HepG2 (cell line): ENCODE measurements at regions not wholly inside any gene's neighbourhood (a gene's known extent, or its start where the extent isn't known, plus 50 kb on each side); places are given as distances from the start of the nearest gene placed in this dataset.

Source experiments
- ATAC-seq: fragments of 200-7000 bp; cut with Tn5 transposase; 3 replicates; pipeline ENCODE4 v1.9.1; 2020; ENCODE audit warnings: mild to moderate bottlenecking, moderate library complexity
- BruUV-seq: library from RNA; stranded (reverse); fragments of 400-500 nt; replicated peaks from 2 replicates; lab custom pipeline; 2021; lab: Mats Ljungman, UMichigan
- CTCF ChIA-PET: fragments of 300-600 bp; formaldehyde crosslinking; extraction: SDS; loops from one replicate; lab custom pipeline; 2021; ENCODE audit warnings: low total read pairs, inconsistent platforms, low intra/inter-chr PET ratio; lab: Yijun Ruan, JAX
- POLR2A ChIA-PET: fragments of 350-600 bp; sonication (Branson Sonifier 250); formaldehyde crosslinking; loops from one replicate; lab custom pipeline; 2020; ENCODE audit warnings: antibody characterized with exemption, inconsistent platforms; lab: Yijun Ruan, JAX
- DNase-seq: peaks from one replicate; pipeline ENCODE4 v3.0.0-alpha.2; 2015; ENCODE audit warnings: low spot score
- FAIRE-seq: peaks from 3 replicates; lab custom pipeline; 2011; peaks lifted over from hg19 to GRCh38; lab: Jason Lieb, UNC
- H2AFZ ChIP-seq: one replicate; pipeline ENCODE4 v1.6.1; 2011; ENCODE audit warnings: low read length, inconsistent platforms
- H3K27ac ChIP-seq: fragments of 300-600 bp; 3 replicates; pipeline ENCODE4 v1.8.0; 2011; ENCODE audit warnings: mixed run types, mild to moderate bottlenecking, mixed read lengths, low read length, inconsistent platforms; ENCODE audit not compliant: insufficient read depth; ENCODE audit errors: extremely low read length
- H3K27me3 ChIP-seq, 2 experiments: fragments of 200-600 bp in 1 of 2; 2 replicates in 1 of 2; 3 replicates in 1 of 2; pipeline versions ENCODE4 v1.6.0 to v1.8.0; 2011; ENCODE audit warnings: low read length in 2 of 2, mild to moderate bottlenecking in 2 of 2, moderate library complexity in 2 of 2, inconsistent platforms in 1 of 2; ENCODE audit not compliant: insufficient read depth in 2 of 2, control insufficient read depth in 1 of 2
- H3K36me3 ChIP-seq, 2 experiments: fragments of 200-600 bp in 1 of 2; replicated peaks in 1 of 2; 2 replicates in 1 of 2; 3 replicates in 1 of 2; pipeline versions ENCODE4 v1.5.1 to v1.8.0; 2011; ENCODE audit warnings: low read length in 2 of 2, inconsistent platforms in 1 of 2; ENCODE audit not compliant: insufficient read depth in 2 of 2, control insufficient read depth in 1 of 2
- H3K4me1 ChIP-seq: 2 replicates; pipeline ENCODE4 v1.5.1; 2012; ENCODE audit warnings: low read length, inconsistent platforms; ENCODE audit not compliant: insufficient read depth
- H3K4me2 ChIP-seq: 2 replicates; pipeline ENCODE4 v1.6.0; 2011; ENCODE audit warnings: low read depth, low read length, inconsistent platforms
- H3K4me3 ChIP-seq, 3 experiments: fragments of 200-600 bp in 1 of 3; sonication (generic), shearing (Covaris generic) in 1 of 3; replicated peaks in 1 of 3; 2 replicates each; pipeline ENCODE4 v1.5.1; 2011 to 2016; ENCODE audit warnings: low read length in 3 of 3, inconsistent platforms in 2 of 3, low read depth in 2 of 3, mild to moderate bottlenecking in 2 of 3, control low read depth in 1 of 3, mixed read lengths in 1 of 3; ENCODE audit not compliant: insufficient read depth in 1 of 3
- H3K79me2 ChIP-seq: one replicate; pipeline ENCODE4 v1.6.1; 2011; ENCODE audit warnings: low read length, inconsistent platforms; ENCODE audit not compliant: insufficient read depth
- H3K9ac ChIP-seq: 2 replicates; pipeline ENCODE4 v1.6.0; 2011; ENCODE audit warnings: mild to moderate bottlenecking, low read depth, low read length, inconsistent platforms; ENCODE audit not compliant: insufficient read depth
- H3K9me3 ChIP-seq: 2 replicates; pipeline ENCODE4 v1.5.1; 2012; ENCODE audit warnings: mild to moderate bottlenecking, low read length
- H4K20me1 ChIP-seq: 2 replicates; pipeline ENCODE4 v1.6.0; 2011; ENCODE audit warnings: inconsistent platforms, mild to moderate bottlenecking, low read length, moderate library complexity; ENCODE audit not compliant: insufficient read depth
- ATF1 ChIP-seq: IDR thresholded peaks from 2 replicates; pipeline ENCODE4 v1.6.1; 2016; ENCODE audit warnings: mild to moderate bottlenecking, control low read depth
- EEA1 ChIP-seq: sonication (generic); formaldehyde crosslinking; IDR thresholded peaks from 2 replicates; pipeline ENCODE4 v1.5.1; 2020; ENCODE audit warnings: mild to moderate bottlenecking, missing genetic modification reagents, borderline replicate concordance
- FOSL2 ChIP-seq: sonication (generic); formaldehyde crosslinking; IDR thresholded peaks from 2 replicates; pipeline ENCODE4 v1.4.0; 2020; ENCODE audit warnings: missing genetic modification reagents
- ISX ChIP-seq: sonication (generic); formaldehyde crosslinking; conservative IDR thresholded peaks from 2 replicates; pipeline ENCODE4 v1.5.0; 2020; ENCODE audit warnings: missing genetic modification reagents
- KAT2B ChIP-seq: fragments of 150-350 bp; IDR thresholded peaks from 2 replicates; pipeline ENCODE4 v1.6.1; 2014; ENCODE audit warnings: low read depth, low read length, borderline replicate concordance
- KDM6A ChIP-seq: IDR thresholded peaks from 2 replicates; pipeline ENCODE4 v1.6.1; 2016; ENCODE audit warnings: low read depth
- KLF9 ChIP-seq: IDR thresholded peaks from 2 replicates; pipeline ENCODE4 v1.6.1; 2016; ENCODE audit warnings: low read depth
- KMT2B ChIP-seq: IDR thresholded peaks from 2 replicates; pipeline ENCODE4 v1.6.1; 2016; ENCODE audit warnings: missing genetic modification reagents, missing compliant biosample characterization
- MIXL1 ChIP-seq: IDR thresholded peaks from 2 replicates; pipeline ENCODE4 v1.6.1; 2016
- SP140L ChIP-seq: sonication (generic); formaldehyde crosslinking; IDR thresholded peaks from 2 replicates; pipeline ENCODE4 v1.4.0; 2020; ENCODE audit warnings: missing genetic modification reagents, borderline replicate concordance
- ZNF251 ChIP-seq: sonication (generic); formaldehyde crosslinking; IDR thresholded peaks from 2 replicates; pipeline ENCODE4 v1.9.0; 2021; ENCODE audit warnings: mild to moderate bottlenecking, missing genetic modification reagents
- ZNF296 ChIP-seq: sonication (generic); formaldehyde crosslinking; conservative IDR thresholded peaks from 2 replicates; pipeline ENCODE4 v1.5.0; 2020; ENCODE audit warnings: mild to moderate bottlenecking, missing genetic modification reagents
- ZNF484 ChIP-seq: sonication (generic); formaldehyde crosslinking; IDR thresholded peaks from 2 replicates; pipeline ENCODE4 v1.5.1; 2020; ENCODE audit warnings: mild to moderate bottlenecking, low read depth, missing genetic modification reagents, borderline replicate concordance
- in situ Hi-C: cut with HindIII; loops from 2 replicates; pipeline ENCODE4 v1.10.0; 2017; ENCODE audit warnings: low pct_unique_long_range_greater_than_20kb; ENCODE audit not compliant: extremely low pct_ligation_motif_present
- intact Hi-C: fragments of 100-400 bp; cut with micrococcal nuclease; formaldehyde crosslinking; loops from one replicate; pipeline ENCODE4 v1.10.0; 2022; ENCODE audit not compliant: unreplicated experiment
- TF ChIP-seq, protein P1 (sequence below): sonication (generic); formaldehyde crosslinking; IDR thresholded peaks from 2 replicates; pipeline ENCODE4 v1.9.0; 2021; ENCODE audit warnings: missing genetic modification reagents, borderline replicate concordance
- TF ChIP-seq, protein P2 (sequence below): sonication (generic); formaldehyde crosslinking; IDR thresholded peaks from 2 replicates; pipeline ENCODE4 v1.8.1; 2023; ENCODE audit warnings: missing genetic modification reagents, mild to moderate bottlenecking, borderline replicate concordance
- TF ChIP-seq, protein P3 (sequence below): sonication (generic); formaldehyde crosslinking; IDR thresholded peaks from 2 replicates; pipeline ENCODE4 v1.8.1; 2023; ENCODE audit warnings: mild to moderate bottlenecking, missing genetic modification reagents, borderline replicate concordance
- TF ChIP-seq, protein P4 (sequence below): IDR thresholded peaks from 2 replicates; pipeline ENCODE4 v1.4.0; 2020; ENCODE audit warnings: mild to moderate bottlenecking, missing genetic modification reagents

DNA sequence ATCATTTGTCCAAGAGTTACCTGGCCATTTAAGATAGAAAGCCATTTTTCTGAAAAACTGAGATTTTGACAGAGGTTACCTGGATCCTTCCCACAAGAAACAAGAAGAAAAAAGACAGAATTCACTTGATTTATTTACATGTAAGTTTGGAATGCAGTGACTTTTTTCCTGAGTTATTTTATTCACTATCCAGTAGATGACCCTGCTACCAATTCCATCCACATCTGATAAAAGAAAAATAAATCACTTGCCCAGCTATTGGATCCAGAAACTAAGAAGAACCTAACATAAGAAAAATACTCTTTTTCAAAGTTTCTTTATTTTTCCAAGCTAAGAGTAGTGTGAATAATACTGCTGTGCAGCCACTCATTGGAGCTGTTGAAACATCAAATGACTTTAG lies 275.2 kb downstream of the CETN3 start:
- POLR2A ChIA-PET, result no interaction called here
- Histone ChIP-seq H3K9me3 (no peaks in the 10 kb centered on the region), H3K9ac (no peak overlapping the region), H4K20me1 (no peaks in the 10 kb centered on the region), H2AFZ (no peak overlapping the region), H3K79me2 (no peaks in the 10 kb centered on the region), H3K4me3 (no peak overlapping the region), H3K27me3 (no peaks in the 10 kb centered on the region; a peak in 1 of 5 replicates), H3K36me3 (no peaks in the 10 kb centered on the region), H3K4me2 (no peak overlapping the region), H3K27ac (no peak overlapping the region), H3K4me1 (no peaks in the 10 kb centered on the region)
- intact Hi-C loops, result no loop called here
- BruUV-seq, result no TSS peak
- DNase-seq (no peak), ATAC-seq (no peak), FAIRE-seq (no peak)
- CTCF ChIA-PET, result no interaction called here
- TF ChIP-seq SP140L (CRISPR knock-in tag), result no peak
- TF ChIP-seq, protein P1, sequence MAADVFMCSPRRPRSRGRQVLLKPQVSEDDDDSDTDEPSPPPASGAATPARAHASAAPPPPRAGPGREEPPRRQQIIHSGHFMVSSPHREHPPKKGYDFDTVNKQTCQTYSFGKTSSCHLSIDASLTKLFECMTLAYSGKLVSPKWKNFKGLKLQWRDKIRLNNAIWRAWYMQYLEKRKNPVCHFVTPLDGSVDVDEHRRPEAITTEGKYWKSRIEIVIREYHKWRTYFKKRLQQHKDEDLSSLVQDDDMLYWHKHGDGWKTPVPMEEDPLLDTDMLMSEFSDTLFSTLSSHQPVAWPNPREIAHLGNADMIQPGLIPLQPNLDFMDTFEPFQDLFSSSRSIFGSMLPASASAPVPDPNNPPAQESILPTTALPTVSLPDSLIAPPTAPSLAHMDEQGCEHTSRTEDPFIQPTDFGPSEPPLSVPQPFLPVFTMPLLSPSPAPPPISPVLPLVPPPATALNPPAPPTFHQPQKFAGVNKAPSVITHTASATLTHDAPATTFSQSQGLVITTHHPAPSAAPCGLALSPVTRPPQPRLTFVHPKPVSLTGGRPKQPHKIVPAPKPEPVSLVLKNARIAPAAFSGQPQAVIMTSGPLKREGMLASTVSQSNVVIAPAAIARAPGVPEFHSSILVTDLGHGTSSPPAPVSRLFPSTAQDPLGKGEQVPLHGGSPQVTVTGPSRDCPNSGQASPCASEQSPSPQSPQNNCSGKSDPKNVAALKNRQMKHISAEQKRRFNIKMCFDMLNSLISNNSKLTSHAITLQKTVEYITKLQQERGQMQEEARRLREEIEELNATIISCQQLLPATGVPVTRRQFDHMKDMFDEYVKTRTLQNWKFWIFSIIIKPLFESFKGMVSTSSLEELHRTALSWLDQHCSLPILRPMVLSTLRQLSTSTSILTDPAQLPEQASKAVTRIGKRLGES, result no peak
- no peak for TF ChIP-seq ZNF251 (CRISPR knock-in tag)
- TF ChIP-seq FOSL2 (CRISPR knock-in tag), result no peak
- TF ChIP-seq, protein P2, sequence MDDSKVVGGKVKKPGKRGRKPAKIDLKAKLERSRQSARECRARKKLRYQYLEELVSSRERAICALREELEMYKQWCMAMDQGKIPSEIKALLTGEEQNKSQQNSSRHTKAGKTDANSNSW (CRISPR knock-in tag), result no peak
- no peak for TF ChIP-seq EEA1 (CRISPR knock-in tag)
- no peak for TF ChIP-seq ISX (CRISPR knock-in tag)
- TF ChIP-seq ZNF296 (CRISPR knock-in tag), result no peak
- no peak for TF ChIP-seq MIXL1 (CRISPR knock-in tag)
- TF ChIP-seq, protein P3, sequence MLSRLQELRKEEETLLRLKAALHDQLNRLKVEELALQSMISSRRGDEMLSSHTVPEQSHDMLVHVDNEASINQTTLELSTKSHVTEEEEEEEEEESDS, result no peak
- TF ChIP-seq, protein P4, sequence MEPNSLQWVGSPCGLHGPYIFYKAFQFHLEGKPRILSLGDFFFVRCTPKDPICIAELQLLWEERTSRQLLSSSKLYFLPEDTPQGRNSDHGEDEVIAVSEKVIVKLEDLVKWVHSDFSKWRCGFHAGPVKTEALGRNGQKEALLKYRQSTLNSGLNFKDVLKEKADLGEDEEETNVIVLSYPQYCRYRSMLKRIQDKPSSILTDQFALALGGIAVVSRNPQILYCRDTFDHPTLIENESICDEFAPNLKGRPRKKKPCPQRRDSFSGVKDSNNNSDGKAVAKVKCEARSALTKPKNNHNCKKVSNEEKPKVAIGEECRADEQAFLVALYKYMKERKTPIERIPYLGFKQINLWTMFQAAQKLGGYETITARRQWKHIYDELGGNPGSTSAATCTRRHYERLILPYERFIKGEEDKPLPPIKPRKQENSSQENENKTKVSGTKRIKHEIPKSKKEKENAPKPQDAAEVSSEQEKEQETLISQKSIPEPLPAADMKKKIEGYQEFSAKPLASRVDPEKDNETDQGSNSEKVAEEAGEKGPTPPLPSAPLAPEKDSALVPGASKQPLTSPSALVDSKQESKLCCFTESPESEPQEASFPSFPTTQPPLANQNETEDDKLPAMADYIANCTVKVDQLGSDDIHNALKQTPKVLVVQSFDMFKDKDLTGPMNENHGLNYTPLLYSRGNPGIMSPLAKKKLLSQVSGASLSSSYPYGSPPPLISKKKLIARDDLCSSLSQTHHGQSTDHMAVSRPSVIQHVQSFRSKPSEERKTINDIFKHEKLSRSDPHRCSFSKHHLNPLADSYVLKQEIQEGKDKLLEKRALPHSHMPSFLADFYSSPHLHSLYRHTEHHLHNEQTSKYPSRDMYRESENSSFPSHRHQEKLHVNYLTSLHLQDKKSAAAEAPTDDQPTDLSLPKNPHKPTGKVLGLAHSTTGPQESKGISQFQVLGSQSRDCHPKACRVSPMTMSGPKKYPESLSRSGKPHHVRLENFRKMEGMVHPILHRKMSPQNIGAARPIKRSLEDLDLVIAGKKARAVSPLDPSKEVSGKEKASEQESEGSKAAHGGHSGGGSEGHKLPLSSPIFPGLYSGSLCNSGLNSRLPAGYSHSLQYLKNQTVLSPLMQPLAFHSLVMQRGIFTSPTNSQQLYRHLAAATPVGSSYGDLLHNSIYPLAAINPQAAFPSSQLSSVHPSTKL, result no peak
- no peak for TF ChIP-seq KAT2B
- TF ChIP-seq KDM6A (CRISPR knock-in tag), result no peak
- no peak for TF ChIP-seq KLF9 (CRISPR knock-in tag)
- no peak for TF ChIP-seq ATF1 (CRISPR knock-in tag)
- TF ChIP-seq KMT2B (CRISPR knock-in tag), result no peak
- no peak for TF ChIP-seq ZNF484
- in situ Hi-C loops, result loop anchor here (10.0 kb wide), 2 partner anchors 130 to 250 kb away; no protein-coding TSS in a partner anchor
